HG03565 (cell line): ENCODE measurements at regions not wholly inside any gene's neighbourhood (a gene's known extent, or its start where the extent isn't known, plus 50 kb on each side); places are given as distances from the start of the nearest gene placed in this dataset.
A peak's percentile ranks its signal among the peaks of the same experiment; 100 is the strongest.

Experiments
- ATAC-seq: cut with Tn5 transposase; IDR thresholded peaks from one replicate; pipeline ENCODE4 v1.9.1; 2021; ENCODE audit warnings: mild to moderate bottlenecking, moderate library complexity; ENCODE audit not compliant: unreplicated experiment

- ATAC-seq = no peak
These were observed 551.6 kb downstream of the ZEB2 start for GRCh38 chr2:143968360-143968759.

GRCh38 chr2:143965493-143966164 lies 554.3 kb downstream of the ZEB2 start:
- no peak for ATAC-seq

- ATAC-seq = no peak
These were observed 555.0 kb downstream of the ZEB2 start for GRCh38 chr2:143964891-143965290.

GRCh38 chr2:143960177-143960576 lies 559.7 kb downstream of the ZEB2 start:
- no peak for ATAC-seq

GRCh38 chr2:143957321-143957720 lies 562.6 kb downstream of the ZEB2 start:
- ATAC-seq = no peak

- no peak for ATAC-seq
These were observed 564.4 kb downstream of the ZEB2 start for GRCh38 chr2:143955401-143956065.

GRCh38 chr2:143954844-143955243 lies 565.1 kb downstream of the ZEB2 start:
- ATAC-seq = no peak

- ATAC-seq = no peak
These were observed 565.7 kb downstream of the ZEB2 start for GRCh38 chr2:143954186-143954585.

GRCh38 chr2:143953451-143954030 lies 566.4 kb downstream of the ZEB2 start:
- no peak for ATAC-seq

- ATAC-seq = no peak
These were observed 567.4 kb downstream of the ZEB2 start for GRCh38 chr2:143952536-143952935.

- no peak for ATAC-seq
These were observed 569.2 kb downstream of the ZEB2 start for GRCh38 chr2:143950704-143951103.

- peak; percentile 48 for ATAC-seq
These were observed 570.6 kb downstream of the ZEB2 start for GRCh38 chr2:143949121-143949848.

- ATAC-seq = no peak
These were observed 571.2 kb downstream of the ZEB2 start for GRCh38 chr2:143948710-143949109.

- no peak for ATAC-seq
These were observed 573.2 kb downstream of the ZEB2 start for GRCh38 chr2:143946436-143947391.

- no peak for ATAC-seq
These were observed 577.4 kb downstream of the ZEB2 start for GRCh38 chr2:143942486-143942885.

- ATAC-seq = no peak
These were observed 579.2 kb downstream of the ZEB2 start for GRCh38 chr2:143940720-143941119.

GRCh38 chr2:143939626-143940330 lies 580.1 kb downstream of the ZEB2 start:
- ATAC-seq = no peak

- ATAC-seq = no peak
These were observed 582.1 kb downstream of the ZEB2 start for GRCh38 chr2:143937723-143938350.
